ENCODE measurements at regions not wholly inside any gene's neighbourhood (a gene's known extent, or its start where the extent isn't known, plus 50 kb on each side); places are given as distances from the start of the nearest gene placed in this dataset.

- TF ChIP-seq YY1 (IDR thresholded peaks at IDR 0.05; ENCODE audit: low read depth) (no peak), TAF1 (IDR thresholded peaks at IDR 0.05; ENCODE audit: low read depth) (no peak), FOXM1 (IDR thresholded peaks at IDR 0.05; ENCODE audit: borderline replicate concordance, low read depth) (no peak), RAD21 (IDR thresholded peaks at IDR 0.05; ENCODE audit: low read depth) (no peak), MAX (IDR thresholded peaks at IDR 0.05) (no peak), CEBPB (IDR thresholded peaks at IDR 0.05) (no peak), TEAD4 (IDR thresholded peaks at IDR 0.05) (no peak), USF1 (IDR thresholded peaks at IDR 0.05) (no peak), REST (IDR thresholded peaks at IDR 0.05; ENCODE audit: low read depth) (no peak), EP300 (IDR thresholded peaks at IDR 0.05; ENCODE audit: borderline replicate concordance) (no peak), EGR1 (IDR thresholded peaks at IDR 0.05) (no peak), NFIC (IDR thresholded peaks at IDR 0.05) (no peak), CREB1 (IDR thresholded peaks at IDR 0.05; ENCODE audit: low read depth) (no peak)
These were observed 129.6 kb downstream of the NDUFA12 start for GRCh38 chr12:94873734-94874517.

Data from Ishikawa (cell line).